HG03469 (cell line): ENCODE measurements at regions not wholly inside any gene's neighbourhood (a gene's known extent, or its start where the extent isn't known, plus 50 kb on each side); places are given as distances from the start of the nearest gene placed in this dataset.

Experiments
- ATAC-seq: cut with Tn5 transposase; IDR thresholded peaks from one replicate; pipeline ENCODE4 v1.9.1; 2021; ENCODE audit warnings: mild to moderate bottlenecking, moderate library complexity, moderate number of reproducible peaks; ENCODE audit not compliant: unreplicated experiment

- no peak for ATAC-seq
These were observed 324.6 kb upstream of the MTNR1B start for GRCh38 chr11:92644595-92645445.

- ATAC-seq = no peak
These were observed 318.3 kb upstream of the MTNR1B start for GRCh38 chr11:92651159-92651558.

- no peak for ATAC-seq
These were observed 316.0 kb upstream of the MTNR1B start for GRCh38 chr11:92653454-92653853.

- no peak for ATAC-seq
These were observed 312.7 kb upstream of the MTNR1B start for GRCh38 chr11:92656783-92657182.

GRCh38 chr11:92657226-92657625 is 312.2 kb upstream of the MTNR1B start:
- ATAC-seq = no peak

- ATAC-seq = no peak
These were observed 310.7 kb upstream of the MTNR1B start for GRCh38 chr11:92658733-92659132.

GRCh38 chr11:92659793-92660192 is 309.7 kb upstream of the MTNR1B start:
- no peak for ATAC-seq

GRCh38 chr11:92662601-92663360 is 306.7 kb upstream of the MTNR1B start:
- no peak for ATAC-seq

- no peak for ATAC-seq
These were observed 305.9 kb upstream of the MTNR1B start for GRCh38 chr11:92663539-92663938.

- ATAC-seq = no peak
These were observed 301.8 kb upstream of the MTNR1B start for GRCh38 chr11:92667486-92668152.

GRCh38 chr11:92670308-92670890 is 299.1 kb upstream of the MTNR1B start:
- no peak for ATAC-seq

GRCh38 chr11:92671081-92671480 is 298.4 kb upstream of the MTNR1B start:
- ATAC-seq = no peak

- ATAC-seq = no peak
These were observed 294.1 kb upstream of the MTNR1B start for GRCh38 chr11:92675303-92675702.

- ATAC-seq = no peak
These were observed 293.6 kb upstream of the MTNR1B start for GRCh38 chr11:92675810-92676209.

- ATAC-seq = no peak
These were observed 291.3 kb upstream of the MTNR1B start for GRCh38 chr11:92678008-92678611.

GRCh38 chr11:92681586-92681985 is 287.9 kb upstream of the MTNR1B start:
- ATAC-seq = no peak

GRCh38 chr11:92682136-92682535 is 287.3 kb upstream of the MTNR1B start:
- no peak for ATAC-seq

GRCh38 chr11:92682952-92683351 is 286.5 kb upstream of the MTNR1B start:
- no peak for ATAC-seq

GRCh38 chr11:92685049-92685448 is 284.4 kb upstream of the MTNR1B start:
- no peak for ATAC-seq

- no peak for ATAC-seq
These were observed 281.7 kb upstream of the MTNR1B start for GRCh38 chr11:92687724-92688123.

- ATAC-seq = no peak
These were observed 281.0 kb upstream of the MTNR1B start for GRCh38 chr11:92688416-92688815.
